CD4-positive, alpha-beta T cell treated with Interferon alpha-2 for 1 hour (primary cell): ENCODE measurements at regions not wholly inside any gene's neighbourhood (a gene's known extent, or its start where the extent isn't known, plus 50 kb on each side); places are given as distances from the start of the nearest gene placed in this dataset.

ENCODE experiments used
- DNase-seq, 2 donors: peaks; one replicate each; pipeline ENCODE4 v3.0.0-alpha.2; 2020 to 2022

DNA sequence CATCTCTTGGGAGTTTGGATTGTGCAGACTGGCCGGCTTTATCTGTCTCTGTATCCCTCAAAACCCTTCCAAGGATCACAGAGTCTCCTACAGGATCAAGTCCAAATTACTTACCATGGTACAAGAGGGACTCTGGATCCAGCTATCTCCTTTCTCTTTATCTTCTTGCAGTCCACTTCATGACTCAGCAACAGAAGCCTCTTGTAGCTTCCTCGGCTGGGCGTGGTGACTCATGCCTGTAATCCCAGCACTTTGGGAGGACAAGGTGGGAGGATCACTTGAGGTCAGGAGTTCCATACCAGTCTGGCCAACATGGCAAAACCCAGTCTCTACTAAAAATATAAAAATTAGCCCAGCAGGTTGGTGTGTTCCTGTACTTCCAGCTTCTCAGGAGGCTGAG, 189.7 kb downstream of the BCAT1 start:
- DNase-seq = no peak

DNA sequence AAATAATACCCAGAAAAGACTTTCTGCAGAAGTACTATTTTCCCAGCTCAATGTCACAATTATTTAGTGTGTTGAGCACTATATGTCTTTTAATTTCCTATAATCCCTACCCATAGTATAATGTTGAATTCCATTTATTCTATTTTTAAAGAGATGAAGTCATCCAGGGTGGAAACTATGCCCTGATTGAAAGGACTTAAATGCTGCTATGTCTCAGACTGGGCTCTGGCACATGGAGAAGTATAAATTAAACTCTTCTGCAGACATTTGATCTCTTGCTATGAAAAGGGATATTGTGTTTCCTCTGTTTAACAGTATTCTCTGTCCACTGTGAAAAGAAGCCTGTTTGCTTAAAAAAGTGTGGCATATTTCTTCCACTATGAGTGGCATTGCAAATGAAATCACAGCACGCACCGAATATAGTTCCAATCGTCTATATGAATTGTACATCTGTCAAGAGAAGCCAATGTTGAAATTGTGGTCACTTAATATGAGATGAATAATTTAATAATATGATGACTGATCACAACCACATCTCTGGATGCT, 192.3 kb downstream of the BCAT1 start:
- DNase-seq = no peak

- no peak for DNase-seq
Observed at GRCh38 chr12:24754690-24755638, 193.9 kb downstream of the BCAT1 start.

DNA sequence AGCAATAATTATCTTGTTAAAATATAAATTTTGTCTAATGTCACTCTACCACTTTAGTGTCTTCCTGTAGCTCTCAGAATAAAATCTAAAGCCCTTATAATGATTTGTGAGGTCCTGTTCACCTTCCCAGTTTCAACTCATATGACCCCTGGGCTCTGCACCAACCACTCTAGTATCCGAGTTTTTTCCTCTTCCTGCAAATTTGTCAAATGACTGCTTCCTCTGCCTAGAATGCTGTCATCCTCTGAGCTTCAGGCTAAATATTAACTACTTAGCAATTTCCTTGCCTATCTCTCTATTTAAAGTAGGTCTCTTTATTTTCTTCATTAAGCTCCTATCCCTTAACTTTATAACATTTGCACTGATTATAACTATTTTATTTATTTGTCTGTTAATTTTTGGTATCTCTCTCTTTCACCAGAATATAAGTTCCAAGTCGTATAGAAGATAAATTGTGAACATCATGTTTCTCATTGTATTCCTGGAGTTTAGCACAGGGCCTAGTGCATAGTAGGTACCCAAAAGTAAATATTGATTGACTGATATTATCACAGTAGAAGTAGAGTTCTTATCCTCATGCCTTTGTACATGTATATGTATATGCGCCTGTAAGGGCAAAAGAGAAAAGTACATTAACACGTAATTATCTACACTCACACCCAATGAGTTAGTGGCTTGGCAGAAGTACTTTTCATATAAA, 196.0 kb downstream of the BCAT1 start:
- no peak for DNase-seq

- no peak for DNase-seq
Observed at GRCh38 chr12:24751181-24751580, 197.7 kb downstream of the BCAT1 start.

GRCh38 chr12:24750263-24750662, 198.6 kb downstream of the BCAT1 start:
- DNase-seq = no peak

- DNase-seq = no peak
Observed at GRCh38 chr12:24749171-24749570, 199.7 kb downstream of the BCAT1 start.

- DNase-seq = no peak
Observed at GRCh38 chr12:24748326-24748725, 200.6 kb downstream of the BCAT1 start.

DNA sequence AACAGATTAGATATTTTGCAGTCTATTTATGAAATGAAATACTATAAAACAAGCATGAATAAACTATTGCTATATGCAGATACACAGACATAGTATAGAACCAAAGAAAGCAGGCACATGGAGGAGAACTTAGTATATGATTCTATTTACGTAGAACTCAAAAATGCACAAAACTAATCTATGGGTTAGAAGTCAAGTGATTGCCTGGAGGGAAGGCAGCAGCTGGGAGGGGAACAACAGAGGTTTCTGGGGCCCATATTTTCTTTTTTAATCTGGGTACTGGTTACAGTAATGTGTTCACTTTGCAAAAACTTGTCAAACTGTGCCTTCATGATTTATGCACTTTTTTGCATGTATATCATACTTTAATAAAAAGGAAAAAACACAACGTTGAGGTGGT, 202.0 kb downstream of the BCAT1 start:
- no peak for DNase-seq

- no peak for DNase-seq
Observed at GRCh38 chr12:24746006-24746671, 202.8 kb downstream of the BCAT1 start.

DNA sequence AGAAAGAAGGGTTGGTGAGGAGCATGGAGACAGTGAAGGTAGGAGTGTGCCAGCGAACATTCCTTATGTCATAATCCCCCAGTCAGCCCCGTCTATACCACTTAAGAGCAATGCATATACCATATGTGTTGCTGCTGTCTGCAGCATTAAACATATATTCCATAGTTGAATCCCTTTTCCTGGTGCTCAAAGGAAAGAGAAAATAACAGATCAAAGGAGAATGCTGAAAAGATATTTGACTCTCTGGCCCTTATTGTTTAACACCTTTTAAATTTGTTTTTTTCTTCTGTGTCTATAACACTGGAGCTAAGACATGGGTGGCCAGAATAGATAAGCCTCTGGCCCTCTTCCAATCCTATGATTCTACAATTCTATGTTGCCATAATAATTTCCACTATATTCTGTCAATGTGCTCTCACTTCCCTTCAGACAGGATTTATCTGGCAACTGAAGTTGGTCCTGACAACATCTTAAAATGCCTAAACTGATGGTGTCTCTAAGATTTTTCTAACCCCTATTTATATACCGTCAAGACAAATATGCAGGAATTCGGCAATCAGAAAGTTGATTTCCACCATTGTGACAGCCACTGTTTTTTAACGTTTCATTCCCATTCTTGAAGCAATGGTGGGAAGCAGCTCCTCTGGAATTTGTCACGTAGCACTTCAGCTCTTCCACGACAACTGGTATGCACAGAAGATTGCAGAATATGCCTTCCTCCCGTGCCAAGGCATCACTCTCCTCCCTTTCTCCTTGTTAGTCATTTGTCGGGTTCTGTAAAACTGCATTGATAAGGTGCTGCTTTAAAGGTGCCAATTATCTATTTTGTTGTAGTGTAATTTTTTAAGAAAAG, 204.7 kb downstream of the BCAT1 start:
- no peak for DNase-seq

- DNase-seq = peak; percentile 24 to 66
Observed at GRCh38 chr12:24742378-24742777, 206.5 kb downstream of the BCAT1 start.

DNA sequence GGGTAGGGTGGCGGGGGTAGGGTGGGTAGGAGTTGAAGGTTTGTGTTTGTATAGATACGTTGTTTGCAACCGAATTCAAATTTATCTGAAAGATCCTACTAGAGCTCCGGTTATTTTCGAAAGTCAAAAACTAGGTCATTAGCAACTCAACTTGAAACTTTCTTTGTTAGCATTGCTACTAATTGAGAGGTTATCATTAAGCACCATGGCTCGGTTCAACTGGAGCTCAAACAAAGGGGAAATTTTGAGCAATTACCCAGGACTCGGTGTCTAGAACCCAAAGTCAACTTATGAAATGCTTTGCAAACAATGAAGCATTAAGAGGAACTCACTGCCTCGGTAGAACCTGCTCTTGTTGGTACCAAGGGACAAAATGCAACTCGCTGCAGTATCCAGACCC, 207.7 kb downstream of the BCAT1 start:
- no peak for DNase-seq

DNA sequence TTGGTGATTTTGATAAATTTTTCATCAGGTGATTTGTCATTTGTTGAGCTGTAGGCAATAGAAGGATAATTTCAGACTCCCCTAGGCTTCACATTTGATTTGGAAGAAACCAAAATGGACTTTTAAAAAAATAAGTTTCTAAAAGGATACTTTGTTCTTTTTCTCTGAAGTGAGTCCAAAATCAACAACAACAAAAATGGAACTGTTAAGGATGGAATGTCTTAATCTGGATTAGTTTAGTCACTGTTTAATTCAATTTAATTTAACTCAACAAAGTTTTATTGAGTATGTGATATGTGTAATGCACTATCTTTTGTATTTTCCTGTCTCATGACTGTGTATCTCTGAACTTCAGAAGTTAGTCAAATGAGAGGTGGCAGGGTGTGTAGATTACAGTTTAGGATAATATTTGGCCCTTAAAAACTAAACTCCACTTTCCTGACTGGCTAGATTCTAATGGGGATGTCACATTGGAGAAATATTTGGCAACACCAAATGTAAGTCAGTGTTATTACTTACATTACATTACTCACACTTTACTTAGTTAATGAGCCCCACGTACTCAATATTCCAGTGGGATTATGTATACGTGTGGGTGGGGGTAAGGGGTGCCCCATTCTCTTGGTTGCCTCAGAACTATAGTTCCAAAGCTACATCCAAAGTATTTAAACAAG, 209.7 kb downstream of the BCAT1 start:
- no peak for DNase-seq

GRCh38 chr12:24738441-24738840, 210.5 kb downstream of the BCAT1 start:
- no peak for DNase-seq

- DNase-seq = no peak
Observed at GRCh38 chr12:24731596-24731995, 217.3 kb downstream of the BCAT1 start.

GRCh38 chr12:24730489-24730896, 218.4 kb downstream of the BCAT1 start:
- no peak for DNase-seq

GRCh38 chr12:24728826-24729225, 220.1 kb downstream of the BCAT1 start:
- no peak for DNase-seq

DNA sequence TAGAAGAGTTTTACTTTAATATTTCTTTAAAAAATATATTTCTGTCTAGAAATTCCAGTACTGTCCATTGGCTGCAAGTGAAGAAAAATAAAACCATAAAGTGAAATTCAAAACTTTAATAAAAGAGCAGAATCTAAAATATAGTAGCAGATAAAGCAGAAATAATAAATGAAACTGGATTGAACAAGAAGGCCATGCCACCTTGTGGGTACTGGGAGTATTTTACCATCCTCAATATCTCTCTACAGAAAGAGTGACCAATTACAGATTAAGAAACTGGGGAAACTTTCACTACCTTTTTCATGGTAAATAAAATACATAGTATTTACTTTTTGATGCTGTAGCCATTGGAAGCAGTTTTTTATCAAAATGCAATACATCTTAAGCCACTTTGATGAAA, 220.5 kb downstream of the BCAT1 start:
- DNase-seq = peak in 1 of 2 donors; percentile 7

- no peak for DNase-seq
Observed at GRCh38 chr12:24725616-24726015, 223.3 kb downstream of the BCAT1 start.

- DNase-seq = no peak
Observed at GRCh38 chr12:24724814-24725213, 224.1 kb downstream of the BCAT1 start.

GRCh38 chr12:24723759-24724158, 225.1 kb downstream of the BCAT1 start:
- no peak for DNase-seq
